ENCODE measurements at regions not wholly inside any gene's neighbourhood (a gene's known extent, or its start where the extent isn't known, plus 50 kb on each side); places are given as distances from the start of the nearest gene placed in this dataset.
A peak's percentile ranks its signal among the peaks of the same experiment; 100 is the strongest.

GRCh38 chr6:144335311-144335861 is 50.3 kb downstream of the UTRN start:
- peak; percentile 42 for ATAC-seq
- Mint-ChIP-seq H3K9me3 (no peaks in the 10 kb centered on the region), H3K27me3 (no peaks in the 10 kb centered on the region), H3K36me3 (no peaks in the 10 kb centered on the region), H3K27ac (peak overlapping the region; percentile 13), H3K4me1 (peaks cover 58% of the 10 kb centered on the region), H3K4me3 (peak overlapping the region; percentile 40)

DNA sequence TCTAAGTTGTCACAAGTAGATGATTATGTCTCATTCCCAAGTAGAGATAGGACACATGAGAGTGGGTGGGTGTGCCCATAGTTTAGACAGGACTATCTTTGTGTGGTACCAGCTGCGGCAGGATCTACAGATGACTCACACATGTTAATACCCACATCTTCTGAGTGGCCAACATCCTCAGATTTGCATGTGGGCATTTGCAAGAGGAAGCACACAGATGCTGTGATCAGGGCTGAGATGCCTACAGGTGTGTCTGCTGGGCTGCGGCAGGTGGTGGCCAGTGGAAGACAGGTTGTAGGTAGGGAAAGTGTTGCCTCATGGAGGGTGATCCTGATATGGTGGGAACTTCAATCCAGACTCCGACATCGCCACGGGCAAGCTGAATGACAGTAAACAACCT is 50.8 kb downstream of the UTRN start:
- H3K9me3 Mint-ChIP-seq: no peaks in the 10 kb centered on the region
- H3K4me1 Mint-ChIP-seq: peaks cover 59% of the 10 kb centered on the region
- H3K4me3 Mint-ChIP-seq: peak overlapping the region; percentile 40
- ATAC-seq: peak; percentile 95
- no peaks in the 10 kb centered on the region for H3K27me3 Mint-ChIP-seq
- peak overlapping the region; percentile 13 for H3K27ac Mint-ChIP-seq
- H3K36me3 Mint-ChIP-seq: no peaks in the 10 kb centered on the region

- peaks cover 69% of the 10 kb centered on the region for H3K4me1 Mint-ChIP-seq
- H3K9me3 Mint-ChIP-seq: no peaks in the 10 kb centered on the region
- H3K36me3 Mint-ChIP-seq: no peaks in the 10 kb centered on the region
- H3K4me3 Mint-ChIP-seq: no peak overlapping the region
- H3K27me3 Mint-ChIP-seq: no peaks in the 10 kb centered on the region
- no peak for ATAC-seq
- H3K27ac Mint-ChIP-seq: peak overlapping the region; percentile 36
Measured at GRCh38 chr6:144336900-144337299, 51.8 kb downstream of the UTRN start.

GRCh38 chr6:144338474-144338873 is 53.3 kb downstream of the UTRN start:
- Mint-ChIP-seq H3K4me1 (peaks cover 85% of the 10 kb centered on the region), H3K9me3 (no peaks in the 10 kb centered on the region), H3K36me3 (no peaks in the 10 kb centered on the region), H3K27ac (peak overlapping the region; percentile 53), H3K4me3 (peak overlapping the region; percentile 19), H3K27me3 (no peaks in the 10 kb centered on the region)
- no peak for ATAC-seq

DNA sequence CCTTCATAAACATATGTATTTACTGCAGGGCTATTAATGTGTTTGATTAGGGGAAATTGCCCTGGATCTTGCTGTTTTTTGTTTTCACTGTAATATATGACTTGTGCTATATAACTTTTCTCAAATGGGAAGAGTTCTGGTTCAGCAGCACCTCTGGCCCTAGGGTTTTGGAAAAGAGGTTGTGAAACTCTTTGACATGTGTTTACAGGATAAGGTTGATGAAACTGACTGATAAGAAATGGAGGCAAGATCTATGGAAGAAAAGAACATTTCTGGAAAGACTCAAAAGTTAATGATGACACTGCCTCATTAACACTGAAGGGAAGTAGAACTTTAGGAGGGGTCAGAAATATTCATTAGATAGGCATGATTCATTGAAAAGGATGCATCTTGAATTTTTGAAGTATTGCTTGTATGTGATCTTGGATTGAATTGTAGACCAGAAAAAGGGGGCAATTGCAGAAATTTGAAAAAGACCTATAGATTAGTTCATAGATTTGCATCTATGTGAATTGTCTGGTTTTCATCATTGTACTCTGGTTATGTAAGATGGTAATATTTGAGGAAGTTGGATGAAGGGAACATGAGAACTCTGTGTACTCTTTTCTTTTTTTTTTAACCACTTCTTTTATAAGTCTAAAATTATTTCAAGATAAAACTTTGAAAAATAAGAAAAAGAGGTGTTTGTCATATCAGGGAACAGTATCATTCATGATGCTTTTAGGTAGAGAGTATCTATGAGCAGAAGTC is 54.0 kb downstream of the UTRN start:
- no peak for ATAC-seq
- Mint-ChIP-seq H3K36me3 (no peaks in the 10 kb centered on the region), H3K9me3 (no peaks in the 10 kb centered on the region), H3K27me3 (no peaks in the 10 kb centered on the region), H3K4me1 (peaks cover 91% of the 10 kb centered on the region), H3K27ac (peak overlapping the region; percentile 53), H3K4me3 (no peak overlapping the region)

- Mint-ChIP-seq H3K27me3 (no peaks in the 10 kb centered on the region), H3K4me1 (peaks cover 93% of the 10 kb centered on the region), H3K27ac (no peak overlapping the region), H3K9me3 (no peaks in the 10 kb centered on the region), H3K36me3 (no peaks in the 10 kb centered on the region), H3K4me3 (no peak overlapping the region)
- ATAC-seq: no peak
Measured at GRCh38 chr6:144339859-144340452, 54.8 kb downstream of the UTRN start.

DNA sequence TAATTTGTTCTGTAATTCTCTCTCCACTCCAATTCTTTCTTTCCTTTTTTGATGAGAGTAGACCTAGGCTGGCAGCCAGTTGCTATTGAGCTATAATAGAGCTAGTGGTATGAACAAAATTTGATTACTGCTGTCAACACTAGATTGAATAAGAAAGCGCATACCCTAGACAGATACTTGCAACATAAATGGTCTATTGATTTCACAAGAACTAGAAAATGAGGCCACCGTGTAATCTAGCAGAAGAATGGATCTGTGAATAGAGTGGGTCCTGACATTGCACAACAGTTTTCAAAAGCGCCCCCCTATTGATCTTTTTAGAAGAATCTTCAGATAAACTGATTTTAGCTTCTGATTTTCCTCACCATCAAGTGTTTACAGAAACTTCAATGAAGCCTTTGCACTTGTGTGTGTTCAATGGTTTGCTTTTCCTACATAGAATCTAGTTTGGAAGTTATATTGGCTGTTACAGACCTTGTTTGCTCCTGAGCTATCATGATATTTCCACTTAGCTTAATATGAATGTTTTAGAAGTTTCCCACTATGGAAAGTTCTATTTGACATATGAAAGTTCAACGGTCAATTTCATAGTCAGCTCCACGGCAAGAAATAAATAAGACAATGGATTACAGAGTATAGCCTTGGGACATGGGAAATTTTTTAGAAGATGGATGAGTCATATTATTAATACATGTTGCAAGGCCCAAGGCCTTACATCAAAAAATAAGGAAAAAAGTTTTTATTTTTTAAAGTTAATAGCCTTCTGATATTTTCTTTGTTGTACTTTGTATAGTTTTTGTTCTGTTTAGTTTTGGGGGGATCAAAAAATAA is 55.6 kb downstream of the UTRN start:
- no peak for ATAC-seq
- Mint-ChIP-seq H3K27me3 (no peaks in the 10 kb centered on the region), H3K4me1 (peaks cover 93% of the 10 kb centered on the region), H3K9me3 (no peaks in the 10 kb centered on the region), H3K4me3 (no peak overlapping the region), H3K36me3 (no peaks in the 10 kb centered on the region), H3K27ac (peak overlapping the region; percentile 74)

GRCh38 chr6:144341831-144342527 is 56.8 kb downstream of the UTRN start:
- peak overlapping the region; percentile 74 for H3K27ac Mint-ChIP-seq
- peaks cover 90% of the 10 kb centered on the region for H3K4me1 Mint-ChIP-seq
- H3K36me3 Mint-ChIP-seq: peaks cover 5% of the 10 kb centered on the region
- no peak for ATAC-seq
- H3K27me3 Mint-ChIP-seq: no peaks in the 10 kb centered on the region
- H3K9me3 Mint-ChIP-seq: no peaks in the 10 kb centered on the region
- H3K4me3 Mint-ChIP-seq: no peak overlapping the region

GRCh38 chr6:144343701-144344428 is 58.7 kb downstream of the UTRN start:
- Mint-ChIP-seq H3K36me3 (peaks cover 18% of the 10 kb centered on the region), H3K4me3 (peak overlapping the region; percentile 78), H3K27me3 (no peaks in the 10 kb centered on the region), H3K9me3 (peaks cover 3% of the 10 kb centered on the region), H3K27ac (peak overlapping the region; percentile 82), H3K4me1 (peaks cover 94% of the 10 kb centered on the region)
- ATAC-seq: peak; percentile 90

GRCh38 chr6:144344646-144345045 is 59.5 kb downstream of the UTRN start:
- peak overlapping the region; percentile 78 for H3K4me3 Mint-ChIP-seq
- H3K27me3 Mint-ChIP-seq: no peaks in the 10 kb centered on the region
- ATAC-seq: peak; percentile 50
- H3K36me3 Mint-ChIP-seq: peaks cover 18% of the 10 kb centered on the region
- peaks cover 3% of the 10 kb centered on the region for H3K9me3 Mint-ChIP-seq
- H3K4me1 Mint-ChIP-seq: peaks cover 94% of the 10 kb centered on the region
- H3K27ac Mint-ChIP-seq: peak overlapping the region; percentile 82

GRCh38 chr6:144345451-144345850 is 60.3 kb downstream of the UTRN start:
- ATAC-seq: no peak
- Mint-ChIP-seq H3K27me3 (no peaks in the 10 kb centered on the region), H3K4me3 (peak overlapping the region; percentile 78), H3K36me3 (peaks cover 18% of the 10 kb centered on the region), H3K27ac (peak overlapping the region; percentile 82), H3K4me1 (peaks cover 94% of the 10 kb centered on the region), H3K9me3 (peaks cover 3% of the 10 kb centered on the region)

GRCh38 chr6:144346719-144347447 is 61.7 kb downstream of the UTRN start:
- ATAC-seq: no peak
- peak overlapping the region; percentile 63 for H3K4me3 Mint-ChIP-seq
- no peaks in the 10 kb centered on the region for H3K27me3 Mint-ChIP-seq
- H3K27ac Mint-ChIP-seq: peak overlapping the region; percentile 51
- H3K4me1 Mint-ChIP-seq: peaks cover 94% of the 10 kb centered on the region
- peaks cover 3% of the 10 kb centered on the region for H3K9me3 Mint-ChIP-seq
- H3K36me3 Mint-ChIP-seq: peaks cover 18% of the 10 kb centered on the region

DNA sequence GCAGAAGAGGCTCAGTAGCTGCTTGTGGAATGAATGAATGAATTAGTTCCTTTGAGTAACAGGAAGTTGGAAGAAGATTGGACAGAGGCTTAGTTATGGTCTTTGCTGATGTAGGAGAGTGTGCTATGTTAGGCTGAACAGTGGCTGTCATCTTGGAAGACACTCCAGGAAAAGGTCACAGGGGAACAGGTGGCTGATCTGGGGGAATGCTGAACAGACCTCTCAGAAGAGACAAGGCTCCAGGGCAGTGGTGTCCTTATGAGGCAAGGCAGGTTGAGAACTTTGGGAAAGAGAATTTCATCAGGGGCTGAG is 62.3 kb downstream of the UTRN start:
- H3K9me3 Mint-ChIP-seq: peaks cover 3% of the 10 kb centered on the region
- H3K4me3 Mint-ChIP-seq: no peak overlapping the region
- peaks cover 94% of the 10 kb centered on the region for H3K4me1 Mint-ChIP-seq
- H3K27ac Mint-ChIP-seq: peak overlapping the region; percentile 51
- H3K36me3 Mint-ChIP-seq: peaks cover 18% of the 10 kb centered on the region
- no peaks in the 10 kb centered on the region for H3K27me3 Mint-ChIP-seq
- ATAC-seq: no peak

DNA sequence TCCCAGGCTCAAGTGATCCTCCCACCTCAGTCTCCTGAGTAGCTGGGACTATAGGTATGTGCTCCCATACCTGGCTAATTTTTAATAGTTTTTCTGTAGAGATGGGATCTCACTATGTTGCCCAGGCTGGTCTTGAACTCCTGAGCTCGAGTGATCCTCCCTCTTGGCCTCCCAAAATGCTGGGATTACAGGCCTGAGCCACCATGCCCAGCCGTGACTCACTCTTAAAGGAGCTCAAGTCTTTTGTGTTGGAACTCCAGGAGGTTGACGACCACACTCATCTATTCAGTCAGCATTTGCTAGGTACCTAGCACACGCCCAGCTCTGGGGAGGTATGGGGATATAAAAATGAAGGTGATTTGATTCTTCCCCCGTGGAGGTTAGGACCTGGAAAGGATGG is 62.8 kb downstream of the UTRN start:
- peak overlapping the region; percentile 51 for H3K27ac Mint-ChIP-seq
- peaks cover 94% of the 10 kb centered on the region for H3K4me1 Mint-ChIP-seq
- ATAC-seq: no peak
- H3K36me3 Mint-ChIP-seq: peaks cover 18% of the 10 kb centered on the region
- H3K4me3 Mint-ChIP-seq: peak overlapping the region; percentile 51
- H3K9me3 Mint-ChIP-seq: peaks cover 3% of the 10 kb centered on the region
- H3K27me3 Mint-ChIP-seq: no peaks in the 10 kb centered on the region

All from stimulated activated memory B cell treated with anti-CD40 and anti-IgM and Interleukin-4, amounts not matched to agents 10 μg/mL and 1 μg/mL and 100 μg/mL, for 72 hours (primary cell).